Stimulated activated CD8-positive, alpha-beta memory T cell treated with anti-CD3 and anti-CD28 coated beads, Interleukin-7, amount 100 ng/mL, for 48 hours (primary cell): ENCODE measurements at regions not wholly inside any gene's neighbourhood (a gene's known extent, or its start where the extent isn't known, plus 50 kb on each side); places are given as distances from the start of the nearest gene placed in this dataset.
"Not testable (repeated sequence)": the region's sequence is repeated elsewhere in the genome, so short reads cannot be mapped to it uniquely, and the experiment has no call there.

Experiments used
- DNase-seq, 2 donors: peaks; one replicate each; pipeline ENCODE4 v3.0.0-alpha.2; 2020; ENCODE audit warnings: low read depth in 1 of 2; ENCODE audit errors: extremely low read depth in 1 of 2

DNA sequence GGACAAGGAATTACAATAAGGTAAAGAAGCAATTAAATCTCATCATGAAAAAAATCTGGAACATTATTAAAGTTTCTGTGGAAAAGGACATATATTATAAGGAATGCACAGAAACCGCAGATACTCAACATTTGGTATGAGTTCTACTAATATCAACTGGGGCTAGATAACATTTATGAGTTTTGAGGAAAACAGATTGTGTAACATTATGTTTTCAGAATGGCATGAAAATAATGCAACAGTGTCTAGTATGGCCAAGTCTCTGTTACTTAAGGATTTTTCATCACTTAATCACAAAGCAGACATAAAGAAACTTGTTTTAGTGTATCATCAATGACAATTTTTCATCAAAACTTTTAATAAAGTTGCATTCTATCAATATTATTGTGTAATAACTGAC lies 785.0 kb downstream of the GLUD2 start:
- no peak for DNase-seq

DNA sequence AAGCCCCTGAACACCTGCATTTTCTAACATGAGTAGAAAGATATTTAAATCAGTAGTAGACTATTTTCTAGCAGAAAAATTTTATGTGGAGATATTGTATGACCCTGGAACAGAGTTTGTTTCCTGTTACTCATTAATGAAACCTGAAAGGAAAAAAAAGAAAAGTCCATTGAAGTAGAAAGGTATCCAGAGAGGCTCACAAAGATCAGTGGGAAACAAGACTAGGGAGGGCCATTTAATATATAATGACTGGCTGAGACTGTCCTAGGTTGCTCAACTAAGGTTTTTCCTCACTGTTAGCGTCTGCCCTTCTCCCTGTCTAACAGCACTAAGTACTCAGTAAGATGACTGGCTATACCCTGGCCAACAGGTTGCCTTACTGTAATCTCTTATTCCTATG lies 788.6 kb downstream of the GLUD2 start:
- no peak for DNase-seq

DNA sequence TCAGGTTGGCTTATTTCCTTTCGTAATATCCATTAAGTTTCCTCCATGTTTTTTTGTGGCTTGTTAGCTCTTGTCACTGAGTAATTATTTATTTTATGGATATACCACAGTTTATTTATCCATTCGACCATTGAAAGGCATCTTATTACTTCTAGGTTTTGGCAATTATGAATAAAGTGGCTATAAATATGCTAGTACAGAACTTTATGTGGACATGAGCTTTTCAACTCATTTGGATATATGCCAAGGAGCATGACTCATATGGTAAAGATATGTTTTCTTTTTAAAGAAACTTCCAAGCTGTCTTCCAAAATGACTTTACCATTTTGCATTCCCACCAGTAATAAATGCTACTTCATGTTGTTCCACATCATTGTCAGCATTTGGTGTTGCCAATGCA lies 803.6 kb downstream of the GLUD2 start:
- no peak for DNase-seq

DNA sequence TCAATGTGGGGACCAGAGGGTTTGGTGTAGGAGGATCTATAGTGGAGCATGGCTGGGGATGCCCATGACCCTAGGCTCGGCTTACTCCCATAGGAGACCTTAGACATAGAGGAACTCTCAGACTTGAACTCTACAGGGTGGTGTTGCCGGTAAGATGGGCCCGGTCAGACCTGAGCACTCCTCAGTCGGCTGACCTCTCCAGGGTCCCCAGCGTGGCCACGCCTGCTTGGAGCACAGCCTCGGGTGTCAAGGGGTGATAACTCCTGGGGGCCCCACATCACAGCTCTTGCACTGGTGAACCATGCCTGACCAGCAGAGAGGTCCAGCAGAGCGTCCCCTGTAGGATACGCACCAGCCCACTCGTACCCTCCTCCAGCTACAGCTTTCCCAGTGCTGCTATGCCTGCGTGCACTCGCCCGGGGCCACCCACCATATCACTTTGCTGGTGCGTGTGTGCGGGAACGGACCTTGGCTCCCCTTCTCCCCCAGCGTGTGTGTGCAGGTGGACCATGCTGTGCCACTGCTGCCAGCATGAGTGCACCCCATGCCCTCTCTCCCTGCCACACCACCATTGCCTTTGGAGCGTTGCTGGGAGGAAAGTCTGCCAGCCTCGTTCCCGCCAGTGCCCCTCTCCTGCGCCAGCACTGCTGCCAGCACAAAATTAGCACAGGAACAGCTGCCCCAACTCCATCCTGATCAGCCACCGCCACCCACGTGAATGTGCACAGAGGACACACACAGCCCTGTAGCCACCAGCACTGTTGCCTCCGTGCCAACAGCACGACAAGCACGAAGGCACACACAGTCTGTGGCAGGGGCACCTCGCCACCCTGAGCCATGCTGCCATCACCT lies 806.6 kb downstream of the GLUD2 start:
- no peak for DNase-seq

- DNase-seq, result no peak
Observed at GRCh38 chrX:121854614-121854911, 807.2 kb downstream of the GLUD2 start.

DNA sequence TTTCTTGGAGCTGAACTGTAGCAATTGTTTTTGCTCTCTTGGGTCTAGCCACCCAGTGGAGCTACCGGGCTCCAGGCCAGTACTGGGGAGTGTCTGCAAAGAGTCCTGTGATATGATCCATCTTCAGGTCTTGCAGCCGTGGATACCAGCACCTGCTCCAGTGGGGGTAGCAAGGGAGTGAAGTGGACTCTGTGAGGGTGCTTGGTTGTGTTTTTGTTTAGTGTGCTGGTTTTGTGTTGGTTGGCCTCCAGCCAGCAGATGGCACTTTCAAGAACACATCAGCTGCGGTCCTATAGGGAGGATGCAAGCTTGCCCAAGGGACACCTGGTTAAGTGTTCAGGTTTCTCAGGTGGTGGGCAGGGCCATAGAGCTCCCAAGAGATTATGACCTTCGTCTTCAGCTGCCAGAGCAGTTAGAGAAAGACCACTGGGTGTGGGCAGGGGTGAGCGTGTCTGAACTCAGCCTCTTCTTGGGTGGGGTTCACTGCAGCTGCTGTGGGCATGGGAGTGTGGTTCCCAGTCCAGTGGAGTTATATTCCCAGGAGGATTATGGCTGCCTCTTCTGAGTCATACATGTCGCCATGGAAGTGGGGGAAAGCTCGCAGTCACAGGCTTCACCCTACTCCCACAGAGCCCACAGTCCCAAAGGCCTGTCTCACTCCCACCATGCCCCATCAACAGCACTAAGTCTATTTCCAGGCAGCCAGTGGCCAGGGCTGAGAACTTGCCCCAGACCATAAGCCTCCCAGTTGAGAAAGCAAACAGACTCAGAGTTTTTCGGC lies 811.6 kb downstream of the GLUD2 start:
- DNase-seq, result no peak

GRCh38 chrX:121863976-121864375 lies 816.6 kb downstream of the GLUD2 start:
- DNase-seq, result no peak

GRCh38 chrX:121864561-121864960 lies 817.2 kb downstream of the GLUD2 start:
- no peak for DNase-seq

GRCh38 chrX:121869876-121870477 lies 822.6 kb downstream of the GLUD2 start:
- DNase-seq, result no peak

DNA sequence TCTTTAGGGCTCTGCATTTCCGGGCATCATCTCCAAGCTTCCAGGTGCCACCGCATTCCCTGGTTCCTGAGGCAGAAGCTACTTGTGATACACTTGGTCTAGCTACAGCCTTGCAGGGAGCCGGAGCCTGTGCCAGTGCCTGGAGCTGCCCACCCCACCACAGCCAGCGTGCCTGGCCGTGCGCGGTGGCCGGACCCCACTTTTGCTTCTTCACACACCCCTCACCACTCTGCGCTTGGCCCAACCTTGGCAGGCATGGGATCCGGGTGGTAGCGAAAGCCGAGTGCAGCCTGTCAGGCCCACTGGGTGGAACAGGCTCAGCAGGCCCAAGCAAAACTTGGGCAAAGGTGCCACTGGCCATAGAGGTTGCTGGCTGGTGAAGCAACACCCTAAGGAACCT lies 823.7 kb downstream of the GLUD2 start:
- no peak for DNase-seq

- no peak for DNase-seq
Observed at GRCh38 chrX:121876305-121876704, 828.9 kb downstream of the GLUD2 start.

GRCh38 chrX:121877337-121877736 lies 829.9 kb downstream of the GLUD2 start:
- not testable (repeated sequence) for DNase-seq

DNA sequence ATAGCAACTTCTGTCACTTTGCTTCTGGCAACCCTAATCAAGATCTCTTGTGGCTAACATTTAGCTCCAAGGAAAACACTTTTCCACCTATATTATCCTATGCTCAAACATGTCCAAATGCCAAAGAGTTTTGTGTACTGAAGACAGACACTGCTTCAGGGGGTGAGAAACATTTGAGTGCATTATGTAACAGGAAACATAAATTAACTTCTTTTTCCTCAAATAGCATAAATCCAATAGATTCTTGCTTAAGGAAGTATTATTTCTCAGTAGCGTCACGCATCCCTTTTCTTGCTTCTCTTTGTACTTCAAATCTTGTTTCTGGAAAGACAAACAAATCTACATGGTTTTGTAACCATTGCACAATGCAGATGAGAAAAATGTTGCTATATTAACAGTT lies 839.1 kb downstream of the GLUD2 start:
- DNase-seq, result no peak

- DNase-seq, result no peak
Observed at GRCh38 chrX:121894756-121895155, 847.3 kb downstream of the GLUD2 start.

DNA sequence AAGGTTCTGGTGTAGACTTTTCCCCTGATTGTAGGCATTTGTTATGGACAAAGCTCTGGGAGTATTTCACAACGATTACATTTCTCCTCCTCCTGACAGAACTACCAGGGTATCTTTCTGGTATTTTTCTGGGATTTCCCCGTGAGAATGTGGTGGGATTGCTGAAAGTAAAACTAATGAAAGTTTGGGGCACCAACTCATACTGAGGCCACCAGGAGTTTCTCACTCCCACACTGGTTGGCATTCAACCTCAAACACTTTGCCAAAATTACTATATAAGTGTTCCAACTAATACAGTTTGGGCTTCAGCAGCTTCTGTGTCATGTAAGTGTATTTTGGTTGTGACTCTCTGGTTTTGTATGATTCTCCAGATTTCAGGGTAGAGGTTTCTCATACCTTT lies 855.1 kb downstream of the GLUD2 start:
- DNase-seq, result no peak

DNA sequence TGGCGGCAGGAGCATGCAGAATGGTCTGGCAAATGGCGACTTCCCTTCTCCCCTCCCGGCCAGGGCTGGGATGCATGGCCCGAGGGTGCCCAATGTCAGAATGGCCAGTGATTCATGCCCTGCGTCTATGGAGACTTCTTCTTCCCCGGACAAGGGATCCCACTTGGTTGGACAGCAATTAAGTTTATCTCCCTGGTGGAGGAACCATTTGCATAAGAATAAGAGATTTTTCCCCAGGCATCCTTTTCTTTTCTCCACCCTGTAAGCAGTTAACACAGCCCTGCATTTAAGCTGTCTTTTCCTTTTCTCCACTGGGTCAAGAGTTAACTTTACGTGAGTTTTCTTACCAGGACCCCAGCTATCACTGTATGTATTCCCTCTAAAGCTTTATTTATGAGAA lies 856.6 kb downstream of the GLUD2 start:
- DNase-seq, result no peak

DNA sequence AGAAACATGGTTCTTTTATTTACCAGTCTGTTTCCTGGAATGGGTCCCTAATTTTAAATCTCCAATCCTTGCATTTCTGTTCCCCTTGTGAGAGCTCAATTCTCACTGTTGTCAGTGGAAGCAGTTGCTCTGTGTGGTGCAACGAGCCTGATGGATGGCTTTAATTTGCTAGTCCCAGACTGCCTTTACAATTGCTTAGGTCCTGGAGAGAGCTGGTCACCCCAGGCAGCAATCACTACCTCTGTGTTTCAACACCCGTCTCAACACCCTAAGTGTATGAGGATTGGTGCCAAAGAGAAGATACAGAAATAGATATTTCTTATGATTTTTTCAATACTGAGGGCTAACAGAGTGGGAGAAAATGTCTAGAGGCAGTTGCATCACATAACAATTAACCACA lies 873.8 kb downstream of the GLUD2 start:
- DNase-seq, result no peak

GRCh38 chrX:121931567-121931966 lies 884.2 kb downstream of the GLUD2 start:
- DNase-seq, result no peak

GRCh38 chrX:121932688-121933087 lies 885.3 kb downstream of the GLUD2 start:
- DNase-seq, result no peak

GRCh38 chrX:121949041-121949760 lies 901.8 kb downstream of the GLUD2 start:
- DNase-seq, result no peak

DNA sequence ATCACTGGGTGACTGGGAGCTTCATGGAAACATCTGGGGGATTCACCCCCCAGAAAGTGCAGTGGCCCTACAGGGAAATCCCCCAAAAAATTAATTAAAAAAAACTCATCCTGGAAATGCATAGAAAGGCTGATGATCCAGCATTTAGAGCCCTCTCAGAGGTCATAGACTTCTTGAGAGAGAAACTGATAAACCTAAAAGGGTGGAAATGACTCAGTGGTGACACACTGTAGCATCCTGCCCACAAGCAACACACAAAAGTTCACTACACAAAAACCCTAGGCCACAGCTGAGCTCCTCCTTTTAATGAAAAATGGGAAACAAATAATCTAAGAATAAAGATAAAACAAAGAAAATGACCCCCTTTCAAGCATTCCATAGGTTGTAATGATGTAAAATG lies 911.5 kb downstream of the GLUD2 start:
- DNase-seq, result no peak
